SJCRH30 (cell line): ENCODE measurements at regions not wholly inside any gene's neighbourhood (a gene's known extent, or its start where the extent isn't known, plus 50 kb on each side); places are given as distances from the start of the nearest gene placed in this dataset.

ENCODE experiments used
- DNase-seq, 2 experiments: peaks; one replicate each; pipeline ENCODE4 v3.0.0-alpha.2; 2015 to 2020
- H3K27ac ChIP-seq: fragments of 250-450 bp; sonication (Bioruptor Pico); 2 replicates; pipeline ENCODE4 v1.5.1; 2020; ENCODE audit warnings: mild to moderate bottlenecking, moderate library complexity
- H3K27me3 ChIP-seq: fragments of 250-450 bp; sonication (Bioruptor Pico); 2 replicates; pipeline ENCODE4 v1.5.1; 2020; ENCODE audit warnings: mild to moderate bottlenecking, moderate library complexity
- H3K36me3 ChIP-seq: fragments of 250-450 bp; sonication (Bioruptor Pico); 2 replicates; pipeline ENCODE4 v1.5.1; 2020; ENCODE audit warnings: mild to moderate bottlenecking, moderate library complexity
- H3K4me1 ChIP-seq: fragments of 250-450 bp; sonication (Bioruptor Pico); 2 replicates; pipeline ENCODE4 v1.5.1; 2020; ENCODE audit warnings: mild to moderate bottlenecking, moderate library complexity
- H3K4me3 ChIP-seq: fragments of 250-450 bp; sonication (Bioruptor Pico); 2 replicates; pipeline ENCODE4 v1.5.1; 2020; ENCODE audit warnings: mild to moderate bottlenecking, moderate library complexity
- H3K9me3 ChIP-seq: fragments of 250-450 bp; sonication (Bioruptor Pico); replicated peaks from 2 replicates; pipeline ENCODE4 v1.5.1; 2020; ENCODE audit warnings: mild to moderate bottlenecking, moderate library complexity

DNA sequence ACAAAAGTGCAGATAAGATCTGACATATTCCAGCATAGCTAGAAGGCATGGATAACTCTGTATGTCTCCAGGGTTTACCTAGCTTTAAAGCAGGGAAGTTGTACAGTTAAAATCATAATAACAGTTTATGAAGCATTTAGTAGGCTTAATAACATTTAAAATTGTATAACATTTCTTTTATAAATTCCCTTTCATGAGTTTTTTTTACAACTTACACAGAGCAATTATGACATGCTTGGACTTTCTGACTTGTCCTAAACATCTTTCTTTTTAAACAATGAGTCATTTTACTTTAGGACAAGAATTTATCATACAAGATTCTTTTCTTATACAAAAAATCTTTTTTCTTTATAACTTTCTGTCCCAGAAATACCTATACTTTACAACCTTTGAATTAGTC is 408.5 kb upstream of the NEGR1 start:
- no peaks in the 10 kb centered on the region for H3K27me3 ChIP-seq
- H3K36me3 ChIP-seq, result no peaks in the 10 kb centered on the region
- peak in 1 of 2 experiments; percentile 8 for DNase-seq
- H3K27ac ChIP-seq, result no peak overlapping the region
- H3K9me3 ChIP-seq, result 0 out of 2 replicates have a peak, but pooled peaks cover 3% of the 10 kb centered on the region
- H3K4me1 ChIP-seq, result no peaks in the 10 kb centered on the region
- H3K4me3 ChIP-seq, result no peak overlapping the region

DNA sequence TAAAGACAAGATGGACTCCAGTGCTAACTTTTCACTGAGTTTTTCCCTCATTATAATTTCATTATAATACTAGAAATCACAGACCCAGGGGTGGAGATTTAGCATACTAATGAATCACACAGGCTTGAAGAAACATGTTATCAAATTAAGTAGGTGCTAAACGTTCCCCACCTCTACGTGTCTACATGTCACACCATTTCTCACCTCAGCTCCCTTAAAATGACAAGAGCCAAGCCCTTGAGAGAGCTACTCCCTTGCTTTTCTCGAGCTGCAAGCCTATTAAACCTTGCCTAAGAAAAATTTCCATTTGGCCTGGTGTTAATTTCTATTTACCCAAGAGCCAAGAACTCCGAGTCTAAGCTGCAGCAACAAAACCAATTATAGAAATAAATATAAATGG is 396.3 kb upstream of the NEGR1 start:
- no peak overlapping the region for H3K27ac ChIP-seq
- no peaks in the 10 kb centered on the region for H3K27me3 ChIP-seq
- no peaks in the 10 kb centered on the region for H3K4me1 ChIP-seq
- H3K4me3 ChIP-seq, result no peak overlapping the region
- DNase-seq, result no peak
- H3K36me3 ChIP-seq, result no peaks in the 10 kb centered on the region
- no peaks in the 10 kb centered on the region for H3K9me3 ChIP-seq

DNA sequence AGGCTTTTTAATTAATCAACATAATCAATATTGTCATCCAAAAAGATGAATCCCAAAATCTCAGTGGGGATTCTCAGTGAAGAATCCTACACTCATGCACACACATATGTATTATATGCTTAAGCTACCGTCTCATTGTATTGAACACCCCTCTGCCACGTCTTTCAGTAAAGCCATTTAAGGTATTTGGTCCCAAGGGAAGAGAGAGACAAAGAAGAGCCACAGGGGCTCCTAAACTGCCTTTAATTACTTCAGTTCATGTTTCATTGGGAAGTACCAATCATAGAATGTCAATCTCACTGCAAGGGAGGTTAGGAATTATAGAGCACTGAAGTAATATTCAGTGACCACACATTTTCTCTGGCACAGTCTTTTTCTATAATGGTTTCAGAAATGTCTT is 388.6 kb upstream of the NEGR1 start:
- Histone ChIP-seq H3K27ac (no peak overlapping the region), H3K27me3 (no peaks in the 10 kb centered on the region; the same call in 1 of the 2 replicates), H3K4me1 (no peaks in the 10 kb centered on the region), H3K4me3 (no peak overlapping the region), H3K36me3 (no peaks in the 10 kb centered on the region; the same call in 1 of the 2 replicates), H3K9me3 (no peaks in the 10 kb centered on the region)
- DNase-seq, result no peak

DNA sequence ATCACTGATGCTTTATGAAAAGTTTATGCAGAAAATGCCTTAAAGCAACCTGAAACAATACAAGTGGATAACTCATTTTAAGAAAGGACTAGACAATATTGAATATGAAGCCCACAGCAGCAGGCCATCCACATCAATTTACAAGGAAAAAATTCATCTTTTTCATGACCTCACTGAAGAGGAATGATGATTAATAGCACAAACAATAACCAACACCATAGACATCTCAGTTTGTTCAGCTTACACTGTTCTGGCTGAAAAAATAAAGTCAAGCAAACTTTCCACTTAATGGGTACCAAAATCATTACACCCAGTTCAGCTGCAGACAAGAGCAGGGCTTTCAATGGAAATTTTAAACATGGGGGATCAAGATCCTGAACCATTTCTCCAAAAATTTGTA is 380.6 kb upstream of the NEGR1 start:
- no peak for DNase-seq
- Histone ChIP-seq H3K4me1 (no peaks in the 10 kb centered on the region), H3K27ac (no peak overlapping the region)

DNA sequence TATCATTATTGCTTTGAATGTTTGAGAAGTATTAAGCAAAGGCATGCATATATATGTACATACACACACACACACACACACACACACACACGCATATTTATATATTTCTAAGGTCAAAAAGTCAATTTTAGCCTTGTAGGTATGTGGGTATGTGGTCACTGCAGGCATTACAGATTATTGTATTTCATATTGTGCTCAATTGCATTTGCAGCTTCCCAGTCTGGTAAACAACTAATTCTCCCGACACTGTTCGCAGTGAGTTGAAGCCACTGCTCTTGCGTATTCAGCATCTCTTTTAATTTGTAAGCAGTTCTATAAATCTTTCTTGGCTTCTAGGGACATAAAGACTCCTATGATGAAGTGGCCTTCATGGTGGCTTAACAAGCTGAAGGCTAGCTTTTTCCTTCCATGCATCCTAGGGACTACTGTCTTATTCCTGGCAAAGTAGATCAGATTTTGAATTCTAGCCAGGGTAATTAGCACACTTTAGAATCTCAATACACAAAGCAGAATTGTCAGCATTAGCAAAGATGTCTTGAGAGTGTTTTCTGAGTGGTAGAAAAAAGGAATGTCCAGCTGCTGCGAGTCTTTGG is 368.6 kb upstream of the NEGR1 start:
- H3K4me3 ChIP-seq, result no peak overlapping the region
- no peaks in the 10 kb centered on the region for H3K36me3 ChIP-seq
- H3K9me3 ChIP-seq, result no peaks in the 10 kb centered on the region
- no peak for DNase-seq
- no peak overlapping the region for H3K27ac ChIP-seq
- no peaks in the 10 kb centered on the region for H3K4me1 ChIP-seq
- H3K27me3 ChIP-seq, result no peaks in the 10 kb centered on the region

More for the DNA sequence above, 380.6 kb upstream of the NEGR1 start:
- H3K4me3 ChIP-seq, result no peak overlapping the region
- no peaks in the 10 kb centered on the region for H3K27me3 ChIP-seq
- H3K9me3 ChIP-seq, result no peaks in the 10 kb centered on the region
- H3K36me3 ChIP-seq, result no peaks in the 10 kb centered on the region

DNA sequence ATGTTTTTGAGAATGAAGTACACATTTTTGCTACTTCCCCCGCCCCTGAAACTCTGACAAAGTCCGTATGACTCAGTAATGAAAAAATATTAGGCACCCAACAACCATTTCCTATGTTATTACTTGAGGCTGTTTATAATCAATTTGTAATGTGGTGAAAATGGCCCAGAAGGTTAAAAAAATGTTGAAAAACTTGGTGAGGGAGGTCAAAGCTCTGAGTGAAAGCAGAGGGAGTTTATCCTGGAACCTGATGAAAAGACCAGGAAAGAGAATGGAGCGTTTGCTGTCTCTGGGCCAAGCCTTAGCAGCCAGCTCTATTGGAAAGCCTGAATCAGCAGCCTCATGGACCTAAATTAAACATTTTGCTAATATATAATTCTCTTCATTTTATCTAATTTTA is 367.7 kb upstream of the NEGR1 start:
- Histone ChIP-seq H3K4me1 (no peaks in the 10 kb centered on the region), H3K36me3 (no peaks in the 10 kb centered on the region), H3K9me3 (no peaks in the 10 kb centered on the region), H3K27ac (no peak overlapping the region), H3K4me3 (no peak overlapping the region), H3K27me3 (no peaks in the 10 kb centered on the region)
- no peak for DNase-seq

DNA sequence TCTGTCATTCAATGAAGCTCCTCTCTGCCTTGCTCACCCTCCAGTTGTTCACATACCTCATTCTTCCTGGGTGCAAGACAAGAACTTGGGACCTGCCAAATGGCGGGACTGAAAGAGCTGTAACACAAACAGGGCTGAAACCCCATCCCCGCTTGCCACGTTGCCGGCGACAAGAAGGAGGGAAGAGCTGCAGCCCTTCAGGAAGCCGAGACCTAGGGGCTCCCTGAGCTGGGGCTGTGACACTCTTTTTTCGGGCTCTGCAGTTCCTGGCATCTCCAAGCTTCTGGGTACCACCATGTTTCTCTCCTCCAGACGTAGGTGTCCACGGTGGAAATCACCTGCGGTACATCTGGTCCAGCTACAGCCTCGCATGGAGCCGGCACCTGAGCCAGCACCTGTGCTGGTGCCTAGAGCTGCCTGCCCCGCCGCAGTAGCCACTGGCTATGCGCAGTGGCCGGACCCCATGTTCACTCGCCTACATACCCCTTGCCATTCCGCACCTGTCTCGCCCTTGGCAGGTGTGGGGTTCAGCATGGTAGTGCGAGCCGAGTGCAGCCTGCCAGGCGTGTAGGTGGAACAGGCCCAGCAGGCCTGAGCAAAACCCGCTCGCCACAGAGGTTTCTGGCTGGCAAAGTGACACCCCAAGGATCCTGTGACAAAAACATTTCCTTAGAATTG is 367.0 kb upstream of the NEGR1 start:
- H3K36me3 ChIP-seq, result no peaks in the 10 kb centered on the region
- no peaks in the 10 kb centered on the region for H3K9me3 ChIP-seq
- no peaks in the 10 kb centered on the region for H3K4me1 ChIP-seq
- no peak overlapping the region for H3K4me3 ChIP-seq
- no peak overlapping the region for H3K27ac ChIP-seq
- no peak for DNase-seq
- no peaks in the 10 kb centered on the region for H3K27me3 ChIP-seq

DNA sequence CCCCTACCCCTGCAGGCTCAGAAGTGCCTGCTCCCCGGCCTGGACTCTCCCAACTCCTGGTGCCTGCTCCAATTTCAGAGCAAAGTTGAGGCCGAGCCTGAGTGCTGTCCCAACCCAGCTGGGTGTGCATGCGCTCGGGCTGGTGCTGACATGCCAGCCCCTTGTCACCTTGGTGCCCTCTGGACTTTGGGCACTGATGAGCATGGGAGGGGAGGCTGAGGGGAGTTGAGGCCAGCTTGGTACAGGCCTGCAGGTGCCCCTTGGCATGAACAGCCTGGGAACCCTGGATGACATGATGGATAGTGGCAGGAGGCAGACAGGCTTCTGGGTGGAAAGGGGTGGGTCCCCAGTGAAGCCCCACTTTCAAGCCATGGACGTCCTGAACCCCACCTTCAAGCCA is 366.1 kb upstream of the NEGR1 start:
- no peak overlapping the region for H3K27ac ChIP-seq
- no peaks in the 10 kb centered on the region for H3K9me3 ChIP-seq
- H3K4me3 ChIP-seq, result no peak overlapping the region
- no peak for DNase-seq
- no peaks in the 10 kb centered on the region for H3K36me3 ChIP-seq
- H3K27me3 ChIP-seq, result no peaks in the 10 kb centered on the region
- no peaks in the 10 kb centered on the region for H3K4me1 ChIP-seq

DNA sequence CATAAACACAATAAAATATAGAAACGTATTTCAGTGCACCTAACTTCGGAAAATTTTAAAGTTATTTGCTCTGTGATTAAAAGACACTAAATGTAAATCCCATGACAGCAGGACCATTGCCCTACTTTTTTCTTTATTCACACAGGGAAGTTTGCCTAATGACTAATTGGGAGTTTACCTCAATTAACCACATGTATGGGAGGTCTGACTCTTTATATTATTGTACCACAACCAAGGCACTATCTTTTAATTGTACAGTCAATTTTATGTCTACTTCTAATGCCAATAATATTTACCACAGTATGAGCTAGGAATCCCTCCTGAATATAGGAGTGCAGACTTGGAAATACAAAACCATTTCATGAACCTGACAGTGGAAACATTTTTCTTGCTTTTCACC is 360.8 kb upstream of the NEGR1 start:
- H3K4me1 ChIP-seq, result no peaks in the 10 kb centered on the region

DNA sequence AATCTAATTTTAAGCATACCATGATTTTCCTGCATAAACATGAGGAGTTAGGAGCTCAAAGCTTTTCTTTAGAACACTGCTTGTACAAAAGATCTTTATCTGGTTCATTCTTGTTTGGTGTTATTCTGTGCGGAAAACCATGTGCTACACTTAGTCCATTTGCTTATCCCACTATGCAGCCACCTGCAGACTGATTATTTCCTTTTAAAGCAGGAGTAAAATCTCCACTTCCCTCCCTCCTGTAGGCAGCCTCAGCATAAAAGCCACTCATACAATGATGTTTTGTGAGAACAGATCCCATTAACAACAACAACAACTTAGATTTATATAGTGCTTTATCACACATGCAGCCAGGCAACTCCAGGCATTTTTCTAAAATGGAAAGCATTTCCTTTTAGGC is 355.3 kb upstream of the NEGR1 start:
- H3K36me3 ChIP-seq, result no peaks in the 10 kb centered on the region
- no peak for DNase-seq
- H3K9me3 ChIP-seq, result no peaks in the 10 kb centered on the region
- 0 out of 2 replicates have a peak, but pooled peaks cover 4% of the 10 kb centered on the region for H3K27me3 ChIP-seq
- no peak overlapping the region for H3K27ac ChIP-seq
- H3K4me1 ChIP-seq, result no peaks in the 10 kb centered on the region
- H3K4me3 ChIP-seq, result no peak overlapping the region

More for the DNA sequence above, 360.8 kb upstream of the NEGR1 start:
- no peak overlapping the region for H3K4me3 ChIP-seq
- H3K27ac ChIP-seq, result no peak overlapping the region
- H3K9me3 ChIP-seq, result no peaks in the 10 kb centered on the region
- no peak for DNase-seq
- H3K36me3 ChIP-seq, result no peaks in the 10 kb centered on the region
- no peaks in the 10 kb centered on the region for H3K27me3 ChIP-seq

DNA sequence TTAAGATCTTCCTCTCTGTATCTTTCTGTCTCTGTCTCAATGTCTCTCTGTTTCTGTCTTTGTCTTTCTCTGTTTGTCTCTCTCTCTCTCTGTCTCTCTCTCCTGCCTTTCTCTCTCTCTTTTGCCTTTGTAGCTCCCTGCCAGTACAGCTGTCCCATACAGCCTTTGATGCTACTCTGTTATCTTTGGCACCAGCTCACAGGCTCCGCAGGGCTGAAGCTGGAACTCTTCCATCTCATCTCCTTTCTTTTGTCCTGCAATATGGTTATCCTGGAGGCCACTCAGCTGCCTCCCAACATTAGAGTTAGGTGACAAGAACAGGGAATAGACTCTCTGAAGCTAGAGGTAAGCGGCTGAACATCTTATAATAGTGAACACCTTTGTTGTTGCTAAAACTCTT is 354.3 kb upstream of the NEGR1 start:
- no peaks in the 10 kb centered on the region for H3K9me3 ChIP-seq
- no peaks in the 10 kb centered on the region for H3K4me1 ChIP-seq
- DNase-seq, result peak; percentile 12 to 40
- no peaks in the 10 kb centered on the region for H3K36me3 ChIP-seq
- no peak overlapping the region for H3K27ac ChIP-seq
- H3K27me3 ChIP-seq, result 0 out of 2 replicates have a peak, but pooled peaks cover 4% of the 10 kb centered on the region
- H3K4me3 ChIP-seq, result no peak overlapping the region

DNA sequence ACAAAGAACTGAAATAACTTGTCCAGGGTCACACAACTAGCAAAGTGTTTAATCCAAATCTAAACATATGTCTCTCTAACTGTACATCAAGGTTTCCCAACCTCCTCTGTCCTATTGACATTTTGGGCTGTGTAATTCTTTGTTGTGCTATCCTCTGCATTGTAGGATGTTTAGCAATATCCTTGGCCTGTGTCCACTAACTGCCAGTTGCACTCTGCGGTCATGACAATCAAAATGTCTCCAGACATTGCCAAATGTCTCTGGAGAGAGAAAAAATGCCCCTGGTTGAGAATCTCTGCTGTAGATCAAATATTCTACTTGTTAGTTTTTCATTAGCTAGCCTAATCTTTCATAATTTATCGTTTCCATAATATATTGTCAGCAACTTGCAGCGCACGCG is 353.4 kb upstream of the NEGR1 start:
- 0 out of 2 replicates have a peak, but pooled peaks cover 4% of the 10 kb centered on the region for H3K27me3 ChIP-seq
- H3K27ac ChIP-seq, result no peak overlapping the region
- H3K36me3 ChIP-seq, result no peaks in the 10 kb centered on the region
- no peaks in the 10 kb centered on the region for H3K9me3 ChIP-seq
- DNase-seq, result no peak
- H3K4me1 ChIP-seq, result no peaks in the 10 kb centered on the region
- H3K4me3 ChIP-seq, result no peak overlapping the region

DNA sequence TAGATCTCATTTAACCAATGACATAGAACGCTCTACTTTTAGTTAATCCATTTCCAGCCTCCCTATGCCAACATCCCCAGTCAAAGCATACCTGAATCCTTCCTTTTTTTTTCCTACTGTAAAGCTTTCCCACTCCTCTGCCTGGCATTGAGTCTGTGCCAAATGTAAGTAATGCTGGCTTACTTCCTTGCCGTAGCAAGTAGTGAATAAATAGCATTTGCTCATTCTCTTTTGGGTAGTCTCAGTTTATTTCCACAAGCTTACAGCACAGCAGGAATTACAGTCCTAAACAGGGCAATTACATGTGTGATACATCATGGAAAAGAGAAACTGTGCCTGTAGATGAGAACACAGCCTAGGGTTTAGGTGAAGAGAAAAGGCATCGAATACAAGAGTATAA is 352.6 kb upstream of the NEGR1 start:
- no peaks in the 10 kb centered on the region for H3K9me3 ChIP-seq
- H3K4me1 ChIP-seq, result no peaks in the 10 kb centered on the region
- 0 out of 2 replicates have a peak, but pooled peaks cover 4% of the 10 kb centered on the region for H3K27me3 ChIP-seq
- no peak overlapping the region for H3K4me3 ChIP-seq
- H3K36me3 ChIP-seq, result no peaks in the 10 kb centered on the region
- no peak for DNase-seq
- H3K27ac ChIP-seq, result no peak overlapping the region

DNA sequence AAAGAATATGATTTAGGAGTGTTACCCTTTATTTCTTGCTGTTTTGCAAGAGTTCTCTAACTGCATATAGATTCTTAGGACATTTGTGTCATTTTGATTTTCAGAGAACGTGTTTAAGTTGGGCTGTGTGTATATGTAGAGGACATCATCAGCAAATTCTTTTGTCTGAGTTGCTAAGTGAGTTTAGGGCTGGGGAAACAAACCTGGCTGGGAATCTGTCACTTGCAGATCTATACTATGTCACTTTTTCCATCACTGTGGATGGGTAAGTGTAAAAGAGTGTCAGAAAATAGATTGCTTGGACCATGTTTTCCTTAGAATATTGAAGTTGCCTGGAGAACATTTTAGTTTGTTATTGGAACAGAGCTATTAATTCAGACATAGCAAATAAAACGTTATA is 349.1 kb upstream of the NEGR1 start:
- no peak overlapping the region for H3K4me3 ChIP-seq
- 0 out of 2 replicates have a peak, but pooled peaks cover 4% of the 10 kb centered on the region for H3K27me3 ChIP-seq

DNA sequence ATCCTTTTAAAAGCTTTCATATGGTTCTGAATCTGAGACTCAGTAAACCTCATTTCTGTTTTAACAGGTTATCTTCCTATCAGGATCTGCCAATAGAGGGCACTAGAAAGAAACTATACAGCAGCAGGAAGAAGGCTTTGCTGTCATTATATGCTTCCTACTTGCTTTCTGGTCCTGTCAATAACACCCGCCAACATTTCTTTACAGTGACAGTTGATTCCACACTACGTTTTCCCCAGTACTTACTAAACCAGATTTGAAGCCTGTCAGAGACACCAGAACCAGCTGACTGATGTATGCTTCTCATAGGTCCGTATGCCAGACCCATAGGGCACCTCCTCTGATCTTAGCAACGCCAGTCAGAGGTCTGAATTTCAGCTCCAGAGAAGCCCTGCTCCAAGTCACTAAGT is 341.0 kb upstream of the NEGR1 start:
- no peak overlapping the region for H3K27ac ChIP-seq
- no peaks in the 10 kb centered on the region for H3K4me1 ChIP-seq
- no peaks in the 10 kb centered on the region for H3K9me3 ChIP-seq
- H3K36me3 ChIP-seq, result no peaks in the 10 kb centered on the region
- no peaks in the 10 kb centered on the region; the same call in none of the 2 replicates for H3K27me3 ChIP-seq
- peak in 1 of 2 experiments; percentile 62 for DNase-seq
- no peak overlapping the region for H3K4me3 ChIP-seq

More for the DNA sequence above, 349.1 kb upstream of the NEGR1 start:
- Histone ChIP-seq H3K9me3 (no peaks in the 10 kb centered on the region), H3K36me3 (no peaks in the 10 kb centered on the region), H3K4me1 (no peaks in the 10 kb centered on the region), H3K27ac (no peak overlapping the region)
- DNase-seq, result no peak

DNA sequence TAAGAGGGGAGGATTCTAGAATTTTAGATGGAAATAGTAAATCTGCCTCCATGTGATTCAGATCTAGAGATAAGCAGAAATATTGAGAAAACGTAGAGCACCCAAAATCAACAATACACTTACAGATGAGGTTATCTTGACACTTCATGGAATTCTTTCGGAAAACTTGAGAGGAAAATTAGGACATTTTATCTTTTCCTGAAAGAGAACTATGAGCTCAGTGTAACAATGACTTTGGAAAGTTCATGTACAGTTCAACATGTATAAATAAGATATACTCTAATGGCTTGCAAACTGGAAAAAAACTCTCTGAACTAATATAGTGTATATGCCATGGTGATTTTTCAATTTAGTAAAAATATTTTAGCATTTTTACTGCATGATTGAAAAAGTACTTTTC is 338.1 kb upstream of the NEGR1 start:
- no peaks in the 10 kb centered on the region for H3K9me3 ChIP-seq
- H3K36me3 ChIP-seq, result no peaks in the 10 kb centered on the region
- no peaks in the 10 kb centered on the region for H3K4me1 ChIP-seq
- H3K4me3 ChIP-seq, result no peak overlapping the region
- no peak overlapping the region for H3K27ac ChIP-seq
- H3K27me3 ChIP-seq, result no peaks in the 10 kb centered on the region; the same call in none of the 2 replicates
- no peak for DNase-seq
